ENCODE measurements at regions not wholly inside any gene's neighbourhood (a gene's known extent, or its start where the extent isn't known, plus 50 kb on each side); places are given as distances from the start of the nearest gene placed in this dataset.

DNA sequence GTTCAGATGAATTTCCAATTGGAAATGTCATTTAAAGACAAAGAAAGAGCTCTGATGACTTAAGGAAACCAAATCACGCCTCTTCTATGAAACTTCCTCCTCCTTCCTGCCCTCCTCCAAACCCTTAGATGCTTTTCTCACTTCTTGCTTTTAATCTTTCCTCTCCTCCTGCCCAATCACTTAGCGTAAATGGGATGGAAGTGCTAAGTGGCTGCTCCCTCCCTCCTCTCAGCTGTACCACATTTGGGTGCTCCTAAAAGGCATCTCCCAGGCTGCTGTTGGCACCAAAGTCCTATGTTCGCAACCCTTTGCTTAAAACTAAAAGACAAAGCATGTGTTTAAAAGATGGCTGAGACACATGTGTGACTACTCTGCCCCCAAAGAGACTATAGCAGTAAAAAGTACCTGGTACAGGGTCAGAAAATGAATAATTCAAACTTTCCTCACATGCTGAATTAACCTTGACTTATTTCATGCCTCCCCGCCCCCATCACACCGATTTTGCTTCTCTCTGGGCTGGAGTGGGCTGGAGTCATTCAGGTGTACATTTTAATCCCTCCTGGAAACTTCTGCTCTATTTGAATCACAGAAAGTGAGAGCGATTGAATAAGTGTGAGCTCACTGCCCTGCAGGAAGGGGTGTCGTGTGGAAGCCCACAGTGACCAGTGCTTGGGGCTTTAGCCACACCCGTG is 59.2 kb upstream of the KLF7 start:
- TF ChIP-seq ZFX (IDR thresholded peaks at IDR 0.05), result no peak
- no peak for TF ChIP-seq CTCF (conservative IDR thresholded peaks at IDR 0.05)
- H3K27ac ChIP-seq, result no peak overlapping the region; the same call in 1 of the 2 replicates

- TF ChIP-seq ZFX (IDR thresholded peaks at IDR 0.05) (no peak), CTCF (conservative IDR thresholded peaks at IDR 0.05) (no peak)
These were observed 60.0 kb upstream of the KLF7 start for GRCh38 chr2:207225773-207226172.

GRCh38 chr2:207226243-207226642 is 60.5 kb upstream of the KLF7 start:
- TF ChIP-seq ZFX (IDR thresholded peaks at IDR 0.05) (no peak), CTCF (conservative IDR thresholded peaks at IDR 0.05) (no peak)
- no peak overlapping the region for H3K27ac ChIP-seq

More at GRCh38 chr2:207225773-207226172, 60.0 kb upstream of the KLF7 start:
- no peak overlapping the region for H3K27ac ChIP-seq

DNA sequence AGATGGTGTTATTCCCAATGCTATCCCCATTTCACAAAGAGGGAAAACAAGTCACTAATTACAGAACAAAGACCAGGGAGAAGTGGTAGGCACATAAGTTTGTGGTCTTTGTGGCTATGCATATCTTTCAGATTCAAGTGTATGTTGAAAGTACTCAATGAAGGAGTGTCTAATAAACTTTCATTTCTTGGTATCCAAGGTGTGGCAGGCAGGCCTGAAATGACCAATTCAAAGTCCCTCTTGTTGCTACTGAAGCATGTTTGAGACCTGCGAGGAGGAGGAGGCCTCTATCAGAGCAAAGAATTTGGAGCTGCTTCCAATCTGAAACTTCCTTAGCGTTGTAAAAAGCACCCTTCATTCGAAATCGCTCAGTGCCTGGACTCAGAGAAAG is 60.9 kb upstream of the KLF7 start:
- no peak overlapping the region for H3K27ac ChIP-seq
- no peak for TF ChIP-seq CTCF (conservative IDR thresholded peaks at IDR 0.05)
- no peak for TF ChIP-seq ZFX (IDR thresholded peaks at IDR 0.05)

DNA sequence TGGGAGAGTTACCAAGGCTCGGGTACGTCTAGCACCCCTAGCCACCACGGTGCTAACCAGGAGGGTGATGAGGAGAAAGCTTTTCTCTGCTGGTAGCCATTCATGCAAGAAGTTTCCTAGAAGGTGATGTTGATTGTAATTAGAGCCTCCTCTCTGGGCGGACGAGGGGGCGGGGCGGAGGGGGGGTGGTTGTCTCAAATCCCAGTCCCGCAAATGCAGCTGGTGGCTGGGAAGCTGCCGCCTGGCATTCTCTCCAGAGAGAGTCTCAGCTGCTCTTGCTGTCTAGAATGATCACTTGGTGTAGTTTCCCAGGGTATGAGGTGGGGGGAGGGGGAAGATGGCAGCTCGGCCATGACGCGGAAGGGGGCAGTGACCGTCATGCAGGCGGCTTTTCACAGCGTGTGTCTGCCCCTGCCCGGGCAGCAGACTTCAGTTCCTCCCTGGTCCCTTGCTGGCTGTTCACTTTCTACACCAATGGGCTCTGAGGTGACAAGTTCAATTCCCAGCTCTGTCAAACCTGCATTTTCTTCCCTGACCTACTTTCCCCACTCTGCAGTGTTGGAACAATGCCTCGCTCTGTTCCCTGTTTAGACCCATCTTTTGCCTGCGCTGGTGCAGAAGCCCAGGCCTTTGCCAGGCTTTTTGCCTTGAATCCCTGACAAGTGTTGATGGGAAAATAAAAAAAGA is 61.5 kb upstream of the KLF7 start:
- TF ChIP-seq CTCF (conservative IDR thresholded peaks at IDR 0.05), result no peak
- TF ChIP-seq ZFX (IDR thresholded peaks at IDR 0.05), result no peak
- H3K27ac ChIP-seq, result no peak overlapping the region

DNA sequence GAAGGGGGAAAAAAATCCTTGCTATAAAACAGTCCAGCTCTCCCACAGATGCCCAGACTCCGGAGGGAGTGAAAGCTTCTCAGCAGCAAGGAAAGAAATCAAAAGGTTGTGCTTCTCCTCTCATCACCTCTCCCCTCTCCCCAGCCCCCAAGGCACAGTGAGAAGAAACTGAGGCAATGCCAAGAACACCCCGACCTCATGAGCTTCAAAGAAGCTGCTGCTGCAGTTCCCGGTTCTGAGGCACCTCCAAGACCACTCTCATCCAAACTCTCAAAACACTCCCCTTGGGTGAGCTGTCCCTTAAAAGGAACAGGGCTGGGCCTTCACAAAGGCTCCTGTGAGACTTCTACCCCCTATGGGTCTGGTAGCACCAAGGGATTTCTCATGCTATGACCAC is 62.0 kb upstream of the KLF7 start:
- no peak for TF ChIP-seq CTCF (conservative IDR thresholded peaks at IDR 0.05)
- no peak for TF ChIP-seq ZFX (IDR thresholded peaks at IDR 0.05)

DNA sequence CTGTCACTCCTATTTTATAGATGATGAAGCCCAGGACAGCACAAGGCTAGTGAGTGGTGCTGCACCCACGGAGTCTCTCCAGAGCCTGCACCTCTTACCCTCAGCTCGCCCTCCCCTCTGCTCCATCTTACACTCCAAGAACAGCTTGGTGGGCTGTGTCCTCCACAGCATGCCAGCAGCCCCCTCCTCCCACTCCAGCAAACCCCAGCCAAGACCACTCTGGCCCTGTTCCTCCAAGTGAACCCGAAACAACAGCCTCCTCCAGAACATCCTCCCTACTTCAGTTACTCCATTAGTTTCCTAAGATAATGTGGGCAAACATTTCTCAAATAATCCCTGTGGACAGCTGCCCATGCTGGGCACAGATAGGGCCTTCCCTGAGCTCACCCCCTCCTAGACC is 62.7 kb upstream of the KLF7 start:
- H3K27ac ChIP-seq, result no peak overlapping the region
- no peak for TF ChIP-seq CTCF (conservative IDR thresholded peaks at IDR 0.05)
- TF ChIP-seq ZFX (IDR thresholded peaks at IDR 0.05), result no peak

More for the DNA sequence above, 62.0 kb upstream of the KLF7 start:
- no peak overlapping the region for H3K27ac ChIP-seq

All from C4-2B (cell line).